HG03280 (cell line): ENCODE measurements at regions not wholly inside any gene's neighbourhood (a gene's known extent, or its start where the extent isn't known, plus 50 kb on each side); places are given as distances from the start of the nearest gene placed in this dataset.
"Not testable (repeated sequence)": the region's sequence is repeated elsewhere in the genome, so short reads cannot be mapped to it uniquely, and the experiment has no call there.

Experiments used
- ATAC-seq: cut with Tn5 transposase; IDR thresholded peaks from one replicate; pipeline ENCODE4 v1.9.1; 2021; ENCODE audit warnings: mild to moderate bottlenecking, moderate library complexity; ENCODE audit not compliant: unreplicated experiment

GRCh38 chr3:27560484-27561056, 76.4 kb upstream of the SLC4A7 start:
- no peak for ATAC-seq

- no peak for ATAC-seq
Measured at GRCh38 chr3:27559835-27560234, 75.7 kb upstream of the SLC4A7 start.

- ATAC-seq, result no peak
Measured at GRCh38 chr3:27559381-27559780, 75.2 kb upstream of the SLC4A7 start.

- ATAC-seq, result no peak
Measured at GRCh38 chr3:27557411-27557810, 73.2 kb upstream of the SLC4A7 start.

GRCh38 chr3:27556887-27557286, 72.7 kb upstream of the SLC4A7 start:
- no peak for ATAC-seq

- ATAC-seq, result no peak
Measured at GRCh38 chr3:27554706-27555105, 70.5 kb upstream of the SLC4A7 start.

- no peak for ATAC-seq
Measured at GRCh38 chr3:27553886-27554540, 69.8 kb upstream of the SLC4A7 start.

GRCh38 chr3:27552708-27553107, 68.5 kb upstream of the SLC4A7 start:
- not testable (repeated sequence) for ATAC-seq

- not testable (repeated sequence) for ATAC-seq
Measured at GRCh38 chr3:27551413-27551812, 67.2 kb upstream of the SLC4A7 start.

GRCh38 chr3:27545061-27545460, 60.9 kb upstream of the SLC4A7 start:
- ATAC-seq, result no peak

GRCh38 chr3:27544372-27544865, 60.2 kb upstream of the SLC4A7 start:
- ATAC-seq, result no peak

- no peak for ATAC-seq
Measured at GRCh38 chr3:27542476-27542875, 58.3 kb upstream of the SLC4A7 start.

GRCh38 chr3:27540231-27540630, 56.0 kb upstream of the SLC4A7 start:
- no peak for ATAC-seq

GRCh38 chr3:27536491-27536890, 52.3 kb upstream of the SLC4A7 start:
- no peak for ATAC-seq

GRCh38 chr3:27535809-27536392, 51.7 kb upstream of the SLC4A7 start:
- ATAC-seq, result no peak

- ATAC-seq, result no peak
Measured at GRCh38 chr3:27533718-27534573, 49.8 kb upstream of the SLC4A7 start.
